ENCODE measurements at regions not wholly inside any gene's neighbourhood (a gene's known extent, or its start where the extent isn't known, plus 50 kb on each side); places are given as distances from the start of the nearest gene placed in this dataset.
"Not testable (repeated sequence)": the region's sequence is repeated elsewhere in the genome, so short reads cannot be mapped to it uniquely, and the experiment has no call there.

DNA sequence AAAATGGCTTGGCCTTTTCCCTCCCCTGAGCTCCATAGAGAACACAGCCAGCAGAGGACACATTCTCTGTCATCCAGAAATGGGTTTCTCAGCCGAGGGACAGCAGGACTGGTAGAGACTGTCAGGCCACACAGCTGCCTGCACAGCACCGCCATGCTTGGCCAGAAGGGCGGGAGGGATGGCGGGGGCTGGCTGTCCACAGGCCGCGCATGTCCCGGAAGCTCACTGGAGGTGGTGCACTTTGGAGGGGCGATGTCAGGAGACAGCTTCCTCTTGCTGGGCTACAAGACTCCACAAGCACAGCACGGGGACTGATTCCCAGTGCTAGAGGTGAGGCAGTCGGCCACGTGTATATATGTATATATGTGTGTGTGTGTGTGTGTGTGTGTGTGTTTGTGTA is 125.3 kb downstream of the GOLGA6L4 start:
- not testable (repeated sequence) for DNase-seq (ENCODE audit: low spot score)

DNA sequence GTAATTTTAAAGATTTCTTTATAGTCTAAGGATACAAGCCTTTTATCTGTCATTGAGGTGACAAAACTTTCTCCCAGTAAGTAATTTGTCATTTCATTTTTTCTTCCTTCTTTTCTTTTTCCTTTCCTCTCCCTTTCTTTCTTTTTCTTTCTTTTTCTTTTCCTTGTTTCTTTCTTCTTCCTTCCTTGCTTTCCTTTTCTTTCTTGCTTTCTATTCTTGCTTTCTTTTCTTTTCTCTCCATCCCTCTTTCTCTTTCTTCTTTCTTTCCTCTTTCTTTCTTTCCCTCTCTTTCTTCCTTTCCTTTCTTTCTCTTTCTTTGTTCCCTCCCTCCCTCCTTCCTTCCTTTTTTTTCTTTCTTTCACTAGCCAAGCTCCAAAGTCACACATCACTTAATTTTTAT is 148.8 kb downstream of the GOLGA6L4 start:
- not testable (repeated sequence) for DNase-seq (ENCODE audit: low spot score)

DNA sequence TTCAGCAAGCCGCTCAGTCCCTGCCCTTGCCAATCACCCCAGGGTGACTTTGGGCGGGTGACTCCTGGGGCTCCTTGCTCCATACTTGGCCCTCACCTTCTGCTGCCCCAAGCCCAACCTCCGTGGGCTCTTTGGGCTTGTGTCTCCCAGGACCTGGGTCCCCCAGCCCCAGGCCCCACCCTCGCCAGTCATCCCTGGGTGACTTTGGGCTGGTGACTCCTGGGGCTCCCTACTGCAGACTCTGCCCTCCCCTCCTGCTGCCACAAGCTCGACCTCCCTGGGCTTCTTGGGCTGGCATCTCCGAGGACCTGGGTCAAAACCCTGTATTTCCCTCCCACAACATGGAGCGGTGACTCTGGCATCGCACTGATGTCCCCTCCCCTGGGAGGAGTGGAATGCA is 151.5 kb downstream of the GOLGA6L4 start:
- DNase-seq (ENCODE audit: low spot score): no peak

DNA sequence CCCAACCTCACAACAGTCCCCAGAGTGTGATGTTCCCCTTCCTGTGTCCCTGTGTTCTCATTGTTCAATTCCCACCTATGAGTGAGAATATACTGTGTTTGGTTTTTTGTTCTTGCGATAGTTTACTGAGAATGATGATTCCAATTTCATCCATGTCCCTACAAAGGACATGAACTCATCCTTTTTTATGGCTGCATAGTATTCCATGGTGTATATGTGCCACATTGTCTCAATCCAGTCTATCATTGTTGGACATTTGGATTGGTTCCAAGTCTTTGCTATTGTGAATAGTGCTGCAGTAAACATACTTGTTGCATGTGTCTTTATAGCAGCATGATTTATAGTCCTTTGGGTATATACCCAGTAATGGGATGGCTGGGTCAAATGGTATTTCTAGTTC is 152.6 kb downstream of the GOLGA6L4 start:
- not testable (repeated sequence) for DNase-seq (ENCODE audit: low spot score)

DNA sequence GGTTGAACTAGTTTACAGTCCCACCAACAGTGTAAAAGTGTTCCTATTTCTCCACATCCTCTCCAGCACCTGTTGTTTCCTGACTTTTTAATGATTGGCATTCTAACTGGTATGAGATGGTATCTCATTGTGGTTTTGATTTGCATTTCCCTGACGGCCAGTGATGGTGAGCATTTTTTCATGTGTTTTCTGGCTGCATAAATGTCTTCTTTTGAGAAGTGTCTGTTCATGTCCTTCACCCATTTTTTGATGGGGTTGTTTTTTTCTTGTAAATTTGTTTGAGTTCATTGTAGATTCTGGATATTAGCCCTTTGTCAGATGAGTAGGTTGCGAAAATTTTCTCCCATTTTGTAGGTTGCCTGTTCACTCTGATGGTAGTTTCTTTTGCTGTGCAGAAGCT is 153.1 kb downstream of the GOLGA6L4 start:
- not testable (repeated sequence) for DNase-seq (ENCODE audit: low spot score)

DNA sequence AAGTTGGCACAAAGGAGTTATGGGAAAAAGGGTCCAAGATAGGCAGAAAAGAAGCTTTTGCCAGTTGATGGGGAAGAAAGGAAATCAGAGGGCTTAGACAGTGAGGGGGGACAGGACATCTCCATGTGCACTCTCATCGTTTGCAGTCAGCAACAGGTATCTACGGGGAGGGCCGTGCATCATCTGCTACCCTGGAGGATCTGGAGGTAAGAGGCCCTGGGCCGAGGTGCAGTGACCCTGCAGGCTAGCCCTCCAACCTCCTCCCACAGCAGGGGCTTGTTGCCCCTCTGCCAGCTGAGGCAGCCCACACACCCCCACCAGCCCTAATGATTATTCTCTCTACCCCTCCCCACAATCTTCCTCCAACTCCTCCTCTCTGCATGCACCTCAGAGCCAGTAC is 154.8 kb downstream of the GOLGA6L4 start:
- DNase-seq (ENCODE audit: low spot score): not testable (repeated sequence)

DNA sequence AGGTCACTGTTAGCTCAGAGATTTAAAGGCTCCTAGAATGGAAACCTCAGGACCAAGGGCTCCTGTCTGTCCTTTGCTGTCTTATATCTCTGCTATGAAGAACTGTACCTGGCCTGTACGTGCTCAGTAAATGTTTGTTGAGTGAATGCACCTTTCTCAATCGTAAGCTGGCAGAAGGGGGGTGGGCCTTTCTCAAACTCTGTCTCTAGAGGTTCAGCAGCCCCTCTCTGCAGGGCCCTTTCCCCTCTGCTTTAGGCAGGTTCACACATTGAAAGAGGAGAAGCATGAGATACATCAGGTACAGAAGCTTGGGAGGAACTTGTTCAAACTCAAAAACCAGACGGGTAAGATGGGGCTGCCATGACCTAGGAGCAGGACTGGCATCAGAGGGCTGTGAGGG is 155.6 kb downstream of the GOLGA6L4 start:
- DNase-seq (ENCODE audit: low spot score): no peak

DNA sequence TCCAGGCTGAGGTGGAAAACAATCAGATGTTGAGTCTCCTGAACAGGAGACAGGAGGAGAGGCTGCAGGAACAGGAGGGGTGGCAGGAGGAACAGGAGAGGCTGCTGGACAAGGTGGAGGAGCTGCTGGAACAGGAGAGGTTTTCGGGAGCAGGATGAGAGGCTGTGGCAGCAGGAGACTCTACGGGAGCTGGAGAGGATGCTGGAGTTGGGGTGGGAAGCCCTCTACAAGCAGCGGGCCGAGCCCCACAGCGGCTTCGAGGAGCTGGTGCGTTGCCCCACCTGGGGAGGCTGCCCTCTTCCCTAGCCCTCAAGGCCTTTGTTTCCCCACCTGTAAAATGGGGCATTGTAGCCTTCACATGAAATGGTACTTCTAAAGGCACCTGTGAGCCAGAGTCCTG is 156.4 kb downstream of the GOLGA6L4 start:
- not testable (repeated sequence) for DNase-seq (ENCODE audit: low spot score)

DNA sequence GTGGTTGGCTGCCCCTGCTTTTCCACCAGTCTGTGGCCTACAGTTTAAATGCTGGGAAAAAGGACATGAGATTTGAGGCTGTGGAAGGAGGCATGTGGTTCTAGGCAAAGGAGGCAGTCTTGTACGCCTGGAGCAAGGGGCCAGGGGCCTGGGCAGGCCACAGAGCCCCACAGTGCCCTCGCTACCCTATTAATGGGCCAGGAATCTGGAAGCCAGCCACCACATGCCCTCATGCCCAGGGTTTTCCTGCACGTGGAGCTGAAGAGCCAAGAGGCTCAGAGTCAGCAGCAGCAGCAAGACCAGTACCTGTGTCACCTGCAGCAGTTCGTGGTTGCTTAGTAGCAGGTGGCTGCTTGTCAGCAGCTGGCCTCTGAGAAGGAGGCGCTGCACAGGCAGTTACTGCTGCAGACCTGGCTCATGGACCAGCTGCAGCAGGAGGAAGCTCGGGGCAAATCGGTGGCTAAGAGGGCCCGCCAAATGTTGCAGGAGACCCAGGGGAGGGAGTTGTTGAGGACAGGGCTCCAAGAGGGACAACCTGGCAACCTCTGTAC is 157.9 kb downstream of the GOLGA6L4 start:
- not testable (repeated sequence) for DNase-seq (ENCODE audit: low spot score)

DNA sequence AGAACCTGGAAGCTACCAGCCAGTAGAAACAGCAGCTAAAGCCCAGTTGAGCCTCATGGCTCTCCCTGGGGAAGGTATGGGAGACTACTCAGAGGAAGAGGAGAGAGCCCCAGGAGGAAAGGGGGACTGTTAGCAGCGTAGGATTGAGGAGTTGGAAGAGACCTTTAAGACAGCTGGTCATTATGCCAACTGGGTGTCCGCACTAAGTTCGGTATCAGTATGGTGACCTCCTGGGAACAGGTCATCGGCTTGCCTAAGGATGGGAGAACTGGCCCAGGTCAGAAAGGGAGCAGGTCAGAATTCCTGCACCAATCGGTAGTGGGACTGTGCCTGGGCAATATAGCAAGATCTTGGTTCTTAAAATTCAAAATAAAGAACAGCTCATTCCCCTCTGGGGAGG is 158.4 kb downstream of the GOLGA6L4 start:
- DNase-seq (ENCODE audit: low spot score): not testable (repeated sequence)

DNA sequence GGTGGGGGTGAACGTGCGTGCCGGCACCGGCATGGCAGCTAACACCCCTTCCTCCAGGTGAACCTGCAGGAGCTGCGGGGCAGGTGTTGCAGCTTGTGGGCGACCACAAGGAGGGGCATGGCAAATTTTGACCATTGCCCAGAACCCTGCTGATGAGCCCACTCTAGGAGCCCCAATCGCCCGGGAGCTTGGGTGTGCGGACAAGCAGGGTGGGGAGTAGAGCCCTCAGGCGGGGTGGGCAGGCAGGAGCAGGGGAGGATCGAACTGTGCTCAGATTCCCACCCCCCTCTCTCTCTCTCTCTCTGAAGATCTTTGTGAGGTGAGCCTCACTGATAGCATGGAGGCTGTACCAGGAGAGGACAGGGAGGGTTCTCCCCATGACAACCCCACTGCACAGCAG is 159.8 kb downstream of the GOLGA6L4 start:
- not testable (repeated sequence) for DNase-seq (ENCODE audit: low spot score)

DNA sequence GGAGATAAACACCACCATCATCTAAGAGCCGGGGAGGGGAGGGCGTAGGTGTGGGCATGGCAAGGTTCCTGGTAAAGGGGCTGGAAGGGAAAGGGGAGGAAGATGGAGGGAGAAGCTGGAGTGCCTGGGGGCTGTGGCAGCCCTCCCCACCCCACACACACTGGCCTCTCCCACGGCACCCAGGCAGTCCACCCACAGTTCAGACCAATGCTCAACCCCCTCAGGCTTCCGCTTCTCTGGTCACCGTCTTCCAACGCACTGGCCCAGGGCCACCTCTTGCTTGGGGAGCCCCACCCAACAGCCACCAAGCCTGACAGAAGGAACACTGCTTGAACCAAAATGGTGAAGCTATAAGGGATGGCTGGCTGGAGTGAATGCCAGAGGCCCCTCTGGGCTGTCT is 160.3 kb downstream of the GOLGA6L4 start:
- not testable (repeated sequence) for DNase-seq (ENCODE audit: low spot score)

DNA sequence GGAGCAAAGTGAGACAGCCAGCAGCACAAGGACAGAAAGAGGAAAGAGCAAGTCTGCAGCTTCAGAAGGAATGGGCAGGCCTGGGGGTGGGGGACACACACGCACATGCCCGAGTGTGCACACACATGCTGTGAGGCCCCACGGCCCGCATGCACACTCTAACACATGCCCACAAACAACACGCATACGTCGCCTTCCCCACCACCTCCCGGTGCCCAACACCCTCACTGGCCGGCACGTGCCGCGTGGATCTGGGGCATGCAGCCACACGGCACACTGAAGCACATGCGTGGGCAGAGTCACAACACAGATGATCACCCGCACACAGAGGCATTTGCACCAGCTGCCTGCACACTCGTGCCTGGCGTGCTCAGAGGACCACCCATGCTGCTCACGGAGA is 161.5 kb downstream of the GOLGA6L4 start:
- DNase-seq (ENCODE audit: low spot score): not testable (repeated sequence)

DNA sequence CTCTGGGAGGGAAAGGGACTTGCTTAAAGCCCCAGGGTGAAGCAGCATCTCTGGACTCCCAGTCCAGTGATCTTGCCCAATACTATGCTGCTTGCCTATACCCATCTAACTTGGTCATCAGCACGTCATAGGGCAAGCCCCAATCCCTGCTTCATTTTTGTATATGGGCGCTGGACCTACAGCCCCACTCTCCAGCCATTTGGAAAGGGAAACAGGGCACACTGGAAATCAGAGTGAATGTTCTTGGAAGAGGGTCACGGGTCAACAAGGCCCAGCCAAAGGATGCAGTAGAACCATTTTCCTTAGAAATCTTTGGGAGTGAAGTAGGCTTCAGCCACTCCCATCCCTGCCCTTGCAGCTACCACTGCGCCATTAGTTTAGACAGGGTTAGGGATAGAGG is 162.5 kb downstream of the GOLGA6L4 start:
- DNase-seq (ENCODE audit: low spot score): not testable (repeated sequence)

DNA sequence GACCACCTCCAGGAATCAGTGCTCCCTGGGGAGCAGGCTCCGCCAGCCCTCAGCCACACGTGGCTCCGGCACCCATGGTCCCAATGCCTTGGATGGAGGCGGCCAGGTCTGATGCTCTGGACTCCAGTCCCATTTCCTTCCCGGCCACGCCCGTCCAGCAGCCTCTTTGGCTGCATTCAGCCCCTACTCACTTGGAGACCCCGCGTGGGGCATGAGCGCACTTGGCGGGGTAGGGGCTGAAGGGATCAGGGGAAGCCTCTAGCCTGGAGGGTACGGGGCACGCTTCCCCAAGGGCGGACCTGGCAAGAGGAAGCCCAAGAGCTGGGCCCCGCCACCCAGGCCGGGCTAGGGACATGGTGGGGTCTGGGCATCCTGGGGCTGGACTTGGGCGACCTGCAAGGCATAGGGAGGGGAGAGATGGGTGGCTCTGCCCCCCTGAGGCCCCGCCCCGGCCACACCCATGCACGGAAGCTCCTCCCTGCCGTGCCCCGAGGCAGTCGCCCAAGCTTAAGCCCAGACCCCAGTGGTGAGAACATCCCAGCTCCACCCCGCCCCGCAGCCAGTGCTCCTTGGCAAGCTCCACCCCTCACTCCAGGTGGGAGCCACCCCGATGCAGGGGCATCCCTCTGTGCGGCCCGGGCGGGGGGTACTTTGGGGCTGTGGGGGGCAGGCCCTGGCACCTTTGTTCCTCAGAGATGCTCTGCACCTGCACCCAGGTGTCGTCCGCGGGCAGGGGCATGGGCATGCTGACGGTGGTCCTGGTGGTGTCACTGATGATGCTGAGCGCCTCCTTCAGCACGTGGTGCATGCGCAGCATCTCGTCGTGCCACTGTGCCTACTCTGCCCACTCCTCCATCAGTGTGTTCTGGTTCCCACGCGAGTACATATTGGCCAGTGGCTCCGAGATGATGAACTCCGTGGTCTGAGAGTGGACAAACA is 163.5 kb downstream of the GOLGA6L4 start:
- no peak for DNase-seq (ENCODE audit: low spot score)

DNA sequence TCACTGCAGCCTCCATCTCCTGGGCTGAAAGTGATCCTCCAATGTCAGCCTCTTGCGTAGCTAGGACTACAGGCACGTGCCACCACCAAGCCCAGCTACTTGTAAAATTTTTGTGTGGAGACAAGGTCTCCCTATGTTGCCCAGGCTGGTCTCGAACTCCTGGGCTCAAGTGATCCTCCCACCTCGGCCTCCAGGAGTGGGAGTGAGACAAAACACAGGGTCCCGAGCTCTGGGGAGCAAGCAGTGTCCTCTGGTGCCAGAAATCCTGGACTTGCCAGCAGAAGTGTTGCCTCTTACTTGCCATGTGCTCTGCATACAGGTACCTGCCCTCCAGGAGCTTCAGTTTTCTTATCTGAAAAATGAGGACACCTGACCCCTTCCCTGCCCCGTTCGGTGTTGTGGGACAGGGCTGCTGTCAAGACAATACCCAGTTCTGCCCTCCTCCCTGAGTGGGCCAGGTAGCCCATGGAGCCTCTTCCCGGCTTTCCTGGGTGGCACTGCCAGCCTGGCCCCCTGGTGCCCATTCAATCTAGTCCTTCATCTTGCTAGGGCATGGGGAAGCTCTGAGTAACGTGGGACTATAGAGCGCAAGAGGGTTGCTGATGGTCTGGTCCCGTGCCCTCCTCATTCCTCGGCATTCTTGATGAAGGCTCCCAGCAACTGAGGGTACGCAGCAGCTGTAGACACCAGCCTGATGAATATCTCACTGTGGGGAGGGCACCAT is 164.6 kb downstream of the GOLGA6L4 start:
- DNase-seq (ENCODE audit: low spot score): no peak

DNA sequence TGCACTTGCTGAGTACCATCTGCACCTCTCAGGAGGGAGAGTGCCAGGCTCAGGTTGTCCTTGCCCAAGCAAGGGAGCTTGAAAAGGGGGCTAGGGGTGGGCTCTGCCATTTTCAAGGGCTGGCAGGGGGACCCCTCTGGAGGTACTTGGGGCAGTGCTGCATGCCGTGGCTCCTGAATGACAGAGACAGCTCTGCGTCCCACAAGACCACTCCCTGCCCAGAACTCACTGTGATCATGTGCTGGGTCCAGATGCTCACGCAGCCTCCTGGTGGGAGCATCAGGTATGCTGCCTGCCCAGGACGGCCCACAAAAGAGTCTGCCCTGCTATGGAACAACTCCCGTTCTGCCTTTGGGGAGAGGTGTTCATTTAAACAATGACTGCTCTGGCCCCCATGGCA is 165.2 kb downstream of the GOLGA6L4 start:
- DNase-seq (ENCODE audit: low spot score): no peak

DNA sequence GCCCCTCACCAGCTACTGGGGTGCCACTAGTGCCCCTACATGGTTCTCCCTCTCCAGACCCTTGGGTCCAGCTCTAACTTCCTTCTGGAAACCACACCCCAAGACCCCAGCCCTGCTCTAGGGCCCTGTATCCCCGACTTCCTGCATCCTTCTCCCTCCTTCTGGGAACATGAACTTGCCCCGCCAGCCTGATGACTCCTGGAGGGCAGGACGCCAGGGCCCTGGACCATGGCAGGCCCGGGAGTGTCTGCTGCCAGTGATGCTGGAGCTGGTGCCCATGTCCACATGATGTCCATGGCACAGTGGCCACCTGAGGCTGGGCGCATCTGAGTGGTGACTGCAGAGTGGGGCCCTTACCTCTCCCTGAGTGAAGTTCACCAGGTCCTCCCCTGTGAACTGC is 165.9 kb downstream of the GOLGA6L4 start:
- not testable (repeated sequence) for DNase-seq (ENCODE audit: low spot score)

DNA sequence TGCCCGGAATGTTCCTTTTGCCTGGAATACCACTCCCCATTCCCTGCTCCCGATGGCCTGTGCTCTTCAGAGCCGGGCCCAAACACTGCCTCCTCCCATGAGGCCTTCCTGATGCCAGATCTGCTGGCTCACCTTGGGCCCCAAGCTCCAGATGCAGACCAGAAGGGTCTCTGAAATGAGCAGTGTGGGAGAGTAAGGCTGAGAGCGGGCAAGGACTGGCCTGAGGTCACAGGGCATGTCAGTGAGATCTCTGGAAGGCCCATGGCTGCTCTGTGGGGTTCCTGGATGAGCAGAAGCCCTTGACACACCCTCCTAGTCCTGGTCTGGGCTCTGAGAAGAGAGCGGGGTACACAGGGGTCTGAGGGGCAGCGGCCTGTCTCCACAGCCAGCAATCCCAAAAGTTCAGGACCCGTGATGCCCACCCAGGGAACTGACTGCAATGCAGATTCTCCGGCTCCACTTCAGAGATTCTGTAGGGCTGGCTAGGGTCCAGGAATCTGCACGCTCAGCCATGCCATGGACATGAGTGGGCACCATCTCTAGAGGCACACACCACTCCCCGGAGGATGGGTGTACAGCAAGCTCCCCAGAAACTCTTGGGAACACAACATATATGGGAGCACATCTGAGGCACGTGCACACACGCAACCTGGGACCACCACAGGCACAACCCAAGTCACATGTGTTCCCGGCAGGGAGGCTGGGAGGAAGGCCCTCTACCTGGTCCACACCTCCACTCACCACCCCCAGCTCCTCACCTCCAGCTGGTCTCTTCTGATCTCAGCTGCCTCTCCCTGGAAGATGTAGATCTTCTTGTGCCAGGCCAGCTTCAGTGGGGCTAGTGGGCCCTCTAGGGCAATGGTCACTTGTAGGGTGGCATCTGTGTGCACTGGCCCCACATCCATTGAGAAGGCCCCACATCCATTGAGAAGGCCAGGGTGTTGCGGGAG is 166.6 kb downstream of the GOLGA6L4 start:
- DNase-seq (ENCODE audit: low spot score): not testable (repeated sequence)

DNA sequence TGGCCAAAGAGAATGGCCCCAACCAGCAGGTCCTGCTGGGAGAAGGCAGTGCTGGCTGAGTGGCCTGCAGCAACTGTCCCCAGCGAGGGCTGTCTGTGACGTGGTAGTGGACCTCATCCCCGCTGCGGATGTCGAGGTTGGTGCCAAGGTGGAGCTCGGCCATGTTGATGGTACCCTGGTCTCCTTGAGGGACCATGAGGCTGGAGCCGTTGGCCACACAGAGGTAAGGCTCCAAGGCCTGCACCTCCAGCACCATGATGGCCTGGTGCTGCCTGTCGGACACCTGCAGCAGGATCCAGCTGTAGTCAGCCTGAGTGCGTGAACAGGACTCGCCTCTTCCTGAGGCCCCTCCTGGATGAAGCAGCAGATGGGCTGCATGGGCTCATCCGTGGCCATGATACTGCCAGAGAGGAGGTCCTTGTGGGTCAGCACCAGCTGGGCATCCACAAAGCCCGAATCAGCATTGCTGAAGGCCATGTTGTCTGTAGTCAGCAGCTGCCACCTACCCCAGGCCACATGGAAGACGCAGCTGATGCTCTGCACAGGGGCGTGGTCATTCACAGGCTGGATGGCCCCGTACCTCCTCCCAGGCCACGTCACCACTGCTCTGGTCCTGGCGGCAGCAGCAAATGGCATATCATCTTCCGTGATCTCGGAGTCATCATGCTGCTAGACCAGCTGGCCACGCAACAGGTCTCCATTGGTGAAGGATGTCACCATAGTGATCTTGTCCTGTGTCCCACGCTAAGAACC is 167.5 kb downstream of the GOLGA6L4 start:
- DNase-seq (ENCODE audit: low spot score): no peak

DNA sequence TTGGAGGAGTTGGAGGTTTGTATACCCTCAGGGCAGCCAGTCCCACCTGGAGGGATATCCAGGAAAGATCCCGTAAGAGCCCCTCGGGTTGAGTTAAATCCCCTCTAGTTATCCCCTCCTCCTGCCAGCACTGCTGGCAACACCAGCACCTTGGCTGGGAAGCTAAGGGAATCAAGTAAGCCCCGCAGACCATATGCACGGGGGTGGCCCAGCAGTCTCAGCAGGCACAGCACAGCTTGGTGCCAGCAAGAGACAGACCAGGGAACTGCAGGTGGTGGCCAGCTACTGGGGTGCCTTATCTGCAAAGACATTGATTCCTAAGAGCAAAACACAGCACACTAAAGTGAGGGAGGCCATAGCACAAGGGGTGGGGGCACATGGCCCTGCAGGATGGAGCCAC is 173.8 kb downstream of the GOLGA6L4 start:
- DNase-seq (ENCODE audit: low spot score): not testable (repeated sequence)
